GM21786 (cell line): ENCODE measurements at regions not wholly inside any gene's neighbourhood (a gene's known extent, or its start where the extent isn't known, plus 50 kb on each side); places are given as distances from the start of the nearest gene placed in this dataset.

Experiments used
- ATAC-seq: cut with Tn5 transposase; IDR thresholded peaks from one replicate; pipeline ENCODE4 v1.9.1; 2021; ENCODE audit not compliant: unreplicated experiment

DNA sequence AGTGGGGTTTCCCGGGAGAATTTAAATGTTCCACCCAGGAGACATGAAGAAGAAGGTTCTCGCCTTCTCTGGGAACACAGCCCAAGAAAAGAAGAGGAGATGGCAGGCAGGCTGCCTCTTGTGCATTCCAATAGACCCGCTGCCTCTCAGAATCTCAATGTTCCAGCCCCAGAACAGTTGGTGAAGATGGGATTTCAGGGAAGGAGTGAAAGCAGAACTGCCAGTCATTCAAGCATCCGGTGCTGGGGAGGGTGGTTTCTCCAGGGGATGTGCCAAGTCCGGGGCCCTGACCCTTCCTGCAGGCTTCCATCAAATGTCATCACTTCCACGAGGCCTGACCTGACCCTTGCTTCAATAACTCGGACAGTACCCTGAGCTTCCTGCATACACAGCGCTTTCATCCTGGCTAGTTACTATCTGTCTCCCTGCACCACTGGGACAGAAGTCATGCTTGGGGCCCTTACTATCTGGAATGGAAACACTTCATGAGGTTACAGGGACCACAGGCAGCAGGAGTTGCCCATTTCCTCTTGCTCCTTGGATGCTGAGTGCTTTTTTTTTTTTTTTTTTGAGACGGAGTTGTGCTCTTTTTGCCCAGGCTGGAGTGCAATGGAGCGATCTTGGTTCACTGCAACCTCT is 386.6 kb upstream of the POU3F1 start:
- no peak for ATAC-seq

DNA sequence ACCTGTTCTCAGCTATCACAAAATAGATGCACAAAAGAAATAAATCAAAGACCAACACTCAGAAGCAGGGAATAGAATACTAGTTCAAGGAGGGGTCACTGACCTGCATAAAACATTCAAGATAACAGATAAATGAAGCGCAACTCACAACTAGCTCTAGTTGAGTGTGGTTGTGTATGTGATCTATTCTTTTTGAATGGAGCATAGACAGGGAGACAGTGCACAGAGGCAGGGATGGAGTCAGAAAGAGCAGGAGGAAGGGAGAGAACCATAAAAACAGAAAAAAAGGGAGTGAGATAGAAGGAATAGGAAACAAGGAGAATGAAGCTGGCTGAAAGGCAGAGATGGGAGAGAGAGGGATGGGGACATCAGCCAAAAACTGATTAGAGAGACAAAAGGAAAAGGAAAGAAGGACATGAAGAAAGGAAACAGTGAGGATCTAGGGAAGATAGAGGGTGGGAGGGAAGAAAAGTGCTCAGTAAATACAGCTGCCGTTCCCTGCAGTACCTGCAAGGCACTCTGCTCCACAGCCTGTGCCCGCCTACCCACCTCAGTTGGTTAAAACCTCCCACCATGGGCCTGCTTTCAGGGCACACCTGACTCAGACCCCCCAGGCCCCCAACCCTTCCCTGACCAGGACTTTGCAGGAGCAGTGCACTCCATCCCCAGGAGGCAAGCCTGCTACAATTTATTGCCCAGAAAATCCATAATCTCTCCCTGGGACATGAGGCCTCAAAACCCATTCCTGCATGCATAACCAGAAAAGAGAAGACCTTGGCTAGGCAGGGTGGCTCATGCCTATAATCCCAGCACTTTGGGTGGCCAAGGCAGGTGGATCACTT is 385.2 kb upstream of the POU3F1 start:
- ATAC-seq = no peak

DNA sequence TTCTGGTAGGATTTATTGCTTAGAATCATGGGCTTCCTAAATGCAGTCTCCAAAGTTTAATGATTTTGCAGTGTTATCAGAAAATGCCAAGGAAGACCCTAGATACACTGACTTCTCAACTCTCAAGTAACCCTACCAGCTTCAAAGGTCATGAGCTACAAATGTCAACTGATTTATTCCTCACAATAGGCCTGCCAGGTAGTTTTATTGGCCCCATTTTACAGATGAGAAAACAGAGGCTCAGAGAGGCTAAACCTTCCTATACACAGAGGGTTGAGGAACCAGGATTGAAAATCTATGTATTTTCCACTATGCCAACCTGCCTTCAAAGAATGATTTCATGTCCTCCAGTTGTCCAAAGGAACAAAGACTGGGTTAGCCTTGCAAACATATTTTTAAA is 384.4 kb upstream of the POU3F1 start:
- ATAC-seq = no peak

DNA sequence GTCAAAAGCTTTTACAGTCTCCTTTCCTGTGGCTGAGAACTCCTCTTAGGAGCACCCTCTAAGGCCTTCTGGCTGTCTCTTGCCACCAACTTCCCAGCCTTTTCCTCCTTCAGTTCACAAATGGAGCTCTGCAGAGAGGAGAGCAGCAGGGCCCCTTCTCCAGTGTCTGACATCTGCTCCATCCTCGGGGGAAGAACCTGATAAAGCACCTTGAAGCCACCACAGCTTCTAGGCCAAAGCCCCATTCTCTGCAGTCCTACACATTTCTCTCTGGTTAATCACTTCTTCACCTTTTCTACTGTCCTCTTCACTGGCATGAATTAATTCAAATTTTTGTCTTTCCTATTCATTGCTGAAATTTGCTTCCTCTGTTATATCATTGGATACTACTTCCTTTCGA is 378.1 kb upstream of the POU3F1 start:
- ATAC-seq = no peak

DNA sequence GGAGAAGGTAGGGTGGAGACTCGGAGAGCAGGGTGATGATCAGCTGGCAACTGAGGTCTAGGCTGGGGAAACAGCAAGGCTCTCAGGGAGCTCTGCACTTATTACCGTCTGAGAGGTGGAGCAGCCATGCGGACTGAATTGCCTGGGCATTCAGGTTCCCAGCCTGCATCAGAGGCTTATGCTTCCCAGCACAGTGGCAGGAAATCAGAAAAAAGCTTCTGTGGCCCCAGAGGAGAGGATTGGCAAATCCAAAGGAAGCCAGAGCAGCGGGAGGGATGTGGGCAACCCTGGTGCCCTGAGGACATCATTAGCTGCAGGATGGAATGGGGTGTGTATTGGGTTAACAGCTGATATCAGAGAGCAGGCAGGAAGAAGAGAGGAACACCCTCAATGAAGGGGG is 374.1 kb upstream of the POU3F1 start:
- ATAC-seq = no peak

DNA sequence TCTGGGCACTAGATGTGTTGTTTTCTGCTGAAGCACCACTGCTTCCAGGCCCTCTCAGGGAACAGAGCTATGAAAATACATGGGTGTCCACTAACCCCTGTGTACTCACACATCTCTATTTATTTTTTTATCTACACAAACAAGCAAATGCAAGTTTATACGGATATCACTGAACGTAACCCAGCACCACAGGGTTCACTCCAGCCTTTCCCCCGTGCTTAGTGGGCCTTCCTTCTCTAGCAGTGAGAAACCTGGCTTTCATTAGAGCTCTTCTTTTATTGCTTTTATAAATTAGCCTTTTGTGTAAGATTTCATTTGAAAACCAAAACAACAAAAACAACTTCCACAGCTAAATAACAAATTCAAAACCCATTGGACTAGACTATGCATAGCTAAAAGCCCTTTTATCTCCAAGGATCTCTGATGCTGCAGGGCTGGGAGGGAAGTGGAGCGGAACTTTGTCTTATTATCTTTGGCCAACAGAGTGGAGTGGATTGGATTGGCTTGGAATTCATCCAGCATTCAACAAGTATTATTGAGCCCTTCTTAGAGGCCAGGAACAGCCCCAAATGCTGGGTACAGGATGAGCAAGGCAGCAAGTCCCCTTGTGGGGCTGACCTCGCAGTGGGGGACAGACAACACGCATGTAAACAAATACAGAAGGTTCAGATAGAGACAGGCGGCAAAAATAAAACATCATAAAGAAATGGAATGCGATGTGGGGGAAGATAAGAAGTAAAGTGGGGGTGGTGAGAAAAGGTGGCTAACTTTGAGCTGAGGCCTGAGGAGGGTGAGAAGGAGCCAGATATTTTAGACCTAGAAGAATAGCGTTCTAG is 371.8 kb upstream of the POU3F1 start:
- no peak for ATAC-seq

DNA sequence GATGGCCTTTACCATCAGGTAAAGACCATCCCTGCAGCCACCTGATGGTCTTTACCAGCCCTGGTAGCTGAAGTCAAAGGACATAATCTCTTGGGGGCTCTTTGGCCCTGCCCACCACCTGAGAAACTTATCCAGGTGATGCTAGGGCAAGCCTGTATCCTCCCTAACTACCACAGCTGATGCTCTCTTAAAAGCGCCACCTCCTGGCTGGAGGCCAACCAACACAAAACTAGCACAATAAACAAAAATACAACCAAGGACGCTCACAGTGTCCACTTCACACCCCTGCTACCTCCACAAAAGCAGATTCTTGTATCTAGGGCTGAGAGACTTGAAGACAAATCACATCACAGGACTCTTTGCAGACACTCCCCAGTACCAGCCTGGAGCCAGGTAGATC is 357.1 kb upstream of the POU3F1 start:
- no peak for ATAC-seq

DNA sequence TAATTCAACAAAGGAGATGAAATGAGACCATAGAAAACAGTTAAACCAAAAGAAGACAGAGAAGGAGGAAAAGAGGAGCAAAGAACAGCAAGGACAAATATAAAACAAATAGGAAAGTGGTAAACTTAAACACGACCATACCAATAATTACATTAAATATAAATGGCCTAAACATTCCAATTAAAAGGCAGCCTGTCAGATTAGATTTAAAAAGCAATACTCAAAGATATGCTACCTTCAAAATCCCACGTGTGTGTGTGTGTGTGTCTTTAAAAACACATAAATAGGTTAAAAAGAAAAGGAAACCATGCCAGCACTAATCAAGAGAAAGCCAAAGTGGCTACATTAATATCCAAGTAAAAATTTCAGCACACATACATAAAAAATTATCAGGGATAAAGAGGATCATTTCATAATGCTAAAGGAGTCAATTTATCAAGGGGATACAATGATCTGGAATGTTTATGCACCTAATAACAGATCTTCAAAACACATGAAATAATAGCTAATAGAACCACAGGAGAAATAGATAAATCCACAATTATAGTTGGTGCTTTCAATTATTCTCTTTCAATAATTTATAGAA is 355.7 kb upstream of the POU3F1 start:
- no peak for ATAC-seq

DNA sequence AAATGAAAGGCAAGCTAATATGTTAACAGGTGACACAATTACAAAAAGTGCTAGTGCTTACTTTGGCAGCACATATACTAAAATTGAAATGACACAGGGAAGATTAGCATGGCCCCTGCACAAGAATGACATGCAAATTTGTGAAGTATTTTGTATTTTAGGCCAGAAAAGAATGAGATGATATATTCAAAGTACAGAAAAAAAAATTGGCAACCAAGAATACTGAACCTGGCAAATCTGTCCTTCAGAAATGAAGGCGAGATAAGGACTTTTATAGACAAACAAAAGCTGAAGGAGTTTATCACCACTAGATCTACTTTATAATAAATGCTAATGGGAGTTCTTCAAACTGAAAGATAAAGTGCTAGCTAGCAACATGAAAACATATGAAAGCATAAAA is 350.0 kb upstream of the POU3F1 start:
- no peak for ATAC-seq

DNA sequence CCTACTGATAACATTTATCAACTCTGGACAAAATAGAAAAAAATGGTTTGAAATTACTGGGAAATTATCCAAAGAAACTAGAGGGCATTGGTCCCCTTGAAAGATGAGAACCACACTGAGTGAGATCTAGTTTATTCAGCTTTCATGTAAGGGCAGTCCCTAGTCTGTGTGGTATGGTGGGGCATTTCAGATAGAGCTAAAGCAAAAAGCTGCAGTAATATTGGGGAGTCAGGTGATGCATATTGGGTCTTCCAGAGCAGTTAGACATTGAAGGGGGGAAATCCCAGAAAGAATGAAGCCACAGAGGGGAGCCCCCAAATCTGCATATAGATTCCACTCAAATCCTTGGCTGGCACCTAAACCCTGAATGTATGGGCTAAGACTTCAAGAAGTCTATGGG is 347.7 kb upstream of the POU3F1 start:
- no peak for ATAC-seq

DNA sequence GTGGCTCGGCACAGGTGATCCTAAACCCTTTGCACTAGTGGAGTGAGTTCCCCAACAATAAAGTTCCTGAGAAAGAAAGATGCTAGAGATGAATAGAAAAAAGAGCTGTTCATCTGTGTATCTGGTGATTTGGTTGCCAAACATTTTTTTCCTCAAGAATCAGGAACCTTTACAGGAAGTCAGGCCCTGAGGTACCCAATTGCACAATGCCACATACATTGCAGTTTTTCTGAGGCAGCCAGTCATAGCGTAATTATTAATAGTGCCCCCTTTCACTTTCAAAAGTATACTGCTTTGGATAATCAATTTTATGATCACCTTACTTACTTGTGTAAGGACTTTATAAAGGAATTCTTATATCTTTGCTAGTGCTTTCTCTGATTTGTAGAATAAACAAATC is 346.3 kb upstream of the POU3F1 start:
- no peak for ATAC-seq

DNA sequence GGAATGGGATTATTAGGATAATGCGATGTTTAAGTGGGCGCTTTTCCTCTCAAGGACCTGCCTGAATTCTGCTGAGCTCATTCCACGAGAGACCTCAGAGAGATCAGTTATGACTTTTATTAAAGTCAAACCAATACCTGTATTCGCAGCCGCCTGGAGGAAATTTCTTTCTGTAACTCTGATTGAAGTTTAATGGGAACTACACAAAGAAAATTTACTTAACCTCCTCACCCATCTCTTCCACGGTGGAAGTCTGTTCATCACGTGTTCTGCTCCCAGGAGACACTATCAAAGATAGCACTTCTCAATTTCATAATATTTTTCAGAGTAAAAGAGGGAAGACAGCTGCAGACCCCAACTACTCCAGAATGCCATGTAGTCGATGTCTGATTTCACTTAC is 334.7 kb upstream of the POU3F1 start:
- no peak for ATAC-seq

DNA sequence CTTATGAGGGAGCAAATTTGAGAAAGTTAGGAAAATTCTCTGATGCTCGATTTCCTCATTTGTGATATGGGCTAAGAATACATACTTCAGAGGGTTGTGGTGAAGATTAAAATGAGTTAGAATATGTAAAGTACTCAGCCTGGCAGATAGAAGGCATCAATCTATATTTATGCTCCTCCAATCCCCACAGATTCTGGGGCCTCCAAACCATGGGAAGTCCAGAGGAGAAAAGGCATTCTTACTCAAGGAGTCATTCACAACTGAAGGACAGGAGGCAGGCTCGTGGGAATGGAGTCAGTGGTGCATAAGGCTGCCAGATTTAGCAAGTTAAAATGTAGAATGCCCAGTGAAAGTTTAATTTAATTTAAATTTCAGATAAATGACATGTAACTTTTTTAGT is 330.0 kb upstream of the POU3F1 start:
- ATAC-seq = no peak

DNA sequence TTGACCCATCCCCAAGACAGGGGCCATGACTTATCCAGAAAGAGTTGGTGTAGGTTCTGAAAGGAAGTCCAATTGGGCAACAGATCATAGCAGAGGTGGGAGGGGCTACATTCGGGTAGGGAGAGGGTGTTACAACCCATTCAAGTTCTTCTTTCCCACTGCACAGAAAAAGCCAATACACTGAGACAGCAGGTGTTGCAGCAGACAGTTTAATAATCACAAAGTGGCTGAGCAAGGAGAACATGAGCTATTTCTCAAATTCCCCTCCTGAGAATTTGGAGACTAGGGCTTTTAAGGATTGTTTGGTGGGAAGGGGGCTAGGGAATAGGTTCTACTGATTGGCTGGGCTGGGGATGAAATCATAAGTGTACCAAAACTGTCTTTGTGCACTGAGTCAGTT is 328.4 kb upstream of the POU3F1 start:
- no peak for ATAC-seq

DNA sequence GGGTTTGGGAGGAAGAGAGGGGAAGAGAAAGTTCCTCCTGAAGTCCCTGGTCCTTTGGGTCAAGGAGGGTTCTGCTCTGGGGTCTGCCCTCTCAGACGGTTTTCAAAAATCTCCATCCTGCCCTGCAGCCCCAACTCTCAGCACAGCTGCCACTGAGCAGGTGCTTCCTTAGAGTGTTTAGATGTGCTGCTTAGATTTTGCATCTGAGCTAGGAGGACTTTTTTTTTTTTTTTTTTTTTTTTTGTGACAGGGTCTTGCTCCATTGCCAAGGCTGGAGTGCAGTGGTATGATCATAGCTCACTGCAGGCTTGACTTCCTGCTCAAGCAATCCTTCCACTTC is 324.9 kb upstream of the POU3F1 start:
- ATAC-seq = no peak

DNA sequence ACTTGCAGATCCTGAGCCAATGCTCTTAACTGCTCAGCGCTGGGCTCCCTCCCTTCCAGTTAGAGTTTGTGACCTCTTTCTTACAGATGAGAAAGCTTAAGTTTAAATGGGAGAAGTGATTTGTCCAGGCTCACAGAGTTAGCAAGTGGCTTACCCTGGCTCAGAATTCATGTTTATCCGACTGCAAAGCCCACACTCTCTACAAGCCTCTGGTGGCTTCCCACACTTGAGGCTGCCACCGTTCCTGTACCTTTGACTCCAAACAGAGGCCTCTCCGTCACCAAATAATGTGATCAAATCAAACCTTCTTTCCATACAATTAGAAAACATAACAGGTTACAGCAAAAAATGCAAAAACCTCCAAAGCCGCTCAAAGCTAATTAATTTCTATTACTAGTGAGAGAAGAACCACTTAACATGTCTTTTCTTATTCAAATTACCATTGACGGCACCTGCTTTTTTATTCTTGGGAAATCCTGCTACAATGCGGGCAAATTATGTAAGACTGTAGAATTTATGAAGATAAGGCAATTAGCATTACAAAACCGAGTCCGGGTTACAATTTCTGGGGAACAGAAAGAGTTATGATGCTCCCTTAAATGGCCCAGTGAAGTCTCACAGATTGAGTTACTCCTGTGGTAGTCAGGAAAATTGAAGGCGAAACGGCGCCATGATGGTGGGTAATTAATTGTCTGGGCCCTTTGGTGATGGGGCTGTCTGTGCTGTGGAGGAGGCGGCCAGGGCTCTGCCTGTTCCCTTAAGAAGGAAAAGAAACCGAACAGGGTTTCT is 324.3 kb upstream of the POU3F1 start:
- no peak for ATAC-seq

DNA sequence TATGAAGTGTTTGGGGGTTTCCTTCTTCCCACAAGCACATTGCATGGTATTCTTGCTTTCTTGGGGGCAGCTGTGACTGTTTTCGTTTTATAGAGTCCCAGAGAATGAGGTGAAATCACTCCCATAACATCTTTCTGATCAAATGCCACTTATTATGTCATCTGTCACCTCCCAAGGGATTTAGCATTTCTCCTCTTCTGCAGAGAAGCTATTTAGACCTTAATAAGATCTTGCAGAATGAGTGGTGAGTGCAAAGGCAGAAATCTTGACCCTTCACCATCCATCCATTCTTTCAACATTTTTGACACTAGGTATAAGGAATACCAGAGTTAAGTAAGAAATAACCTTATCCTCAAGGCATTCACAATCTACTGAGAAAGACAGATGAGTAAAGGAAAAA is 318.6 kb upstream of the POU3F1 start:
- ATAC-seq = no peak

DNA sequence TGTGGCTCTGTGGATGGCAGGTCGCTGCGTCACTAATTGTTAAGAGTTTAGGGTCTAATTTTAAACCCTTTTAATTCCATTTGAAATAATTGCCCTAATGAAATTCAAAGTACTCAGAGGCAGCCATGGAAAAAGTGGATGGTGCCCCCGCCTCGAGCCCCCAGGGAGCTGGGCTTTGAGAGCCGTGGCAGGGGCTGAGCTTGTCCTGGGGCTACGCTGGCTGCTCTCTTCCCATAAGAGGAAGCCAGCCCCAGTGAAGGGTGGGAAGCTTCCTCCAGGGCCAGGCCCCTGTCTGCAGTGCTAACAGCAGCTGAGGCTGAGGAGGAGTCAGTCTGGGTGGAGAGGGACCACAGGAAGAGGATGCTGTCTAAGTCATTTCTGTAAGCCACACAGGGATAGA is 315.0 kb upstream of the POU3F1 start:
- no peak for ATAC-seq

DNA sequence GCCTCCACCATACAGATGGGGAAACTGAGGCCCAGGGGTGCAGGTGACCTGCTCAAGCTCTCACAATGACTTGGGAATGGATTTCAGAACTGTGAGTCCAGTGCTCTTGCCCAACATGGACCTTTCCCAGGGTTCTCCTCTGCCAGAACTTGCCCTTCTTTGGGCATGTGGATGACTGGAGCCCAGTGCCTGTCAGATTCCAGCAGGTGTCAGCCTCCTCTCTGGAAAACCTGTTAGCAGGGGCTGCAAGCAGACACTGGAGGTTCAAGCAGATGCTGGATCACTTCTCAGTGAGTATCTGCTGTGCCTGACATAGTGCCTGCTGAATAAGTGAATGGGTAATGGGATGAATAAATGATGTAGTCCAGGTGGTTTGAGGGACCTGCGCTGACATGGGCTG is 314.2 kb upstream of the POU3F1 start:
- no peak for ATAC-seq

DNA sequence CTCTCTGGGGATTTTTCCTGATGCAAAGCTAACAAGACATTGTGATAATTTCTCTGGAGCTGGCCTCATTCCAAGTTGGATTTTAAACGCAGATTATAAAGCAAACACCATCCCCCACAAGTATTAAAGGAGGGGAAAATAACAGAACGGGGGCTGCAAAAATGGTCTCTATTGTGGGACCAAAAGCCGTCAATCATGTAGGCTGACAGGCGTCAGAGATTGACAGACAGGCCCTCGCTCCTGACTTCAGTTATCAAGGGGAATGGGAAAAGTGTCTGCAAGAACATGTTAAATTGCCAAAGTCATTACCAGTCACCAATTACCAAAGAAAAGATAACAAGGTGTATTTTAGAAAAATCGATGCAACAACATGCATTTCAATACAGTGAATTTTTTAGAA is 307.4 kb upstream of the POU3F1 start:
- ATAC-seq = no peak

DNA sequence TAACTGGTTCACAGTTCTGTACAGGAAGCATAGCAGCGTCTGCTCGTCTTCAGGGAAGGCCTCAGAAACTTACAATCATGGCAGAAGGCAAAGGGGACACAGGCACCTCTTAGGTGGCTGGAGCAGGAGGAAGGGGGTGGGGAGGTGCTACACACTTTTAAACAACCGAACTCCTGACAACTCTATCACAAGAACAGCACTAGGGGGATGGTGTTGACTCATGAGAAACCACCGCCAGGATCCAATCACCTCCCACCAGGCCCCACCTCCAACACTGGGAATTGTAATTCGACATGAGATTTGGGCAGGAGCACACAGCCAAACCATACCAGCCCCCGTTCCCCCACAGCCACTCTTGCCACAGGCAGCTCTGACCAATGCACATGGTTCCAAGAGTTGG is 306.3 kb upstream of the POU3F1 start:
- no peak for ATAC-seq
